HEK293 (cell line): ENCODE measurements at regions not wholly inside any gene's neighbourhood (a gene's known extent, or its start where the extent isn't known, plus 50 kb on each side); places are given as distances from the start of the nearest gene placed in this dataset.

Experiments
- CTCF ChIA-PET: fragments of 350-600 bp; formaldehyde crosslinking; extraction: SDS; loops from one replicate; lab custom pipeline; 2021; ENCODE audit warnings: antibody characterized with exemption; lab: Yijun Ruan, JAX
- POLR2A ChIA-PET: fragments of 300-600 bp; formaldehyde crosslinking; extraction: SDS; loops from one replicate; lab custom pipeline; 2020; ENCODE audit warnings: antibody characterized with exemption, inconsistent platforms; lab: Yijun Ruan, JAX
- H3K27ac ChIP-seq: fragments of 200-500 bp; sonication (Bioruptor generic); 2 replicates; pipeline ENCODE4 v1.5.1; 2014; ENCODE audit warnings: low read depth, low read length, control low read depth, inconsistent platforms; ENCODE audit errors: extremely low read depth
- H3K36me3 ChIP-seq, 2 experiments: fragments of 200-500 bp in 1 of 2; sonication (Bioruptor generic) in 1 of 2; 1 replicate in 1 of 2; 2 replicates in 1 of 2; pipeline ENCODE4 v1.5.1; 2014 to 2017; ENCODE audit warnings: inconsistent platforms in 2 of 2, low read length in 2 of 2; ENCODE audit not compliant: control insufficient read depth in 2 of 2, insufficient read depth in 1 of 2
- H3K4me1 ChIP-seq: fragments of 200-500 bp; sonication (Bioruptor generic); 2 replicates; pipeline ENCODE4 v1.5.1; 2014; ENCODE audit warnings: mild to moderate bottlenecking, low read length, inconsistent platforms; ENCODE audit not compliant: control insufficient read depth, insufficient read depth
- H3K4me3 ChIP-seq: 2 replicates; pipeline ENCODE4 v1.5.1; 2011; ENCODE audit warnings: low read depth, mild to moderate bottlenecking, control low read depth, low read length, moderate library complexity
- H3K9me3 ChIP-seq: fragments of 200-500 bp; sonication (Bioruptor generic); 2 replicates; pipeline ENCODE4 v1.5.1; 2014; ENCODE audit warnings: low read depth, low read length, inconsistent platforms; ENCODE audit not compliant: control insufficient read depth, insufficient read depth
- HOXC10 ChIP-seq: sonication (generic); formaldehyde crosslinking; IDR thresholded peaks from 2 replicates; pipeline ENCODE4 v1.8.1; 2023; ENCODE audit warnings: mild to moderate bottlenecking, missing genetic modification reagents
- IKZF3 ChIP-seq: fragments of 450-650 bp; IDR thresholded peaks from 2 replicates; pipeline ENCODE4 v1.5.0; 2018; ENCODE audit warnings: missing biosample characterization, mild to moderate bottlenecking, missing genetic modification characterization, moderate library complexity
- PBX3 ChIP-seq: sonication (generic); formaldehyde crosslinking; IDR thresholded peaks from 2 replicates; pipeline ENCODE4 v1.8.1; 2022; ENCODE audit warnings: mild to moderate bottlenecking, moderate library complexity, missing genetic modification reagents
- PRDM2 ChIP-seq: fragments of 450-650 bp; formaldehyde crosslinking; IDR thresholded peaks from 2 replicates; pipeline ENCODE4 v1.5.1; 2016; ENCODE audit warnings: missing biosample characterization, missing genetic modification characterization, borderline replicate concordance
- SCRT1 ChIP-seq: fragments of 450-650 bp; formaldehyde crosslinking; IDR thresholded peaks from 2 replicates; pipeline ENCODE4 v1.5.1; 2016; ENCODE audit warnings: missing biosample characterization, missing genetic modification characterization, borderline replicate concordance
- SP2 ChIP-seq: fragments of 450-650 bp; formaldehyde crosslinking; IDR thresholded peaks from 2 replicates; pipeline ENCODE4 v1.5.1; 2016; ENCODE audit warnings: missing biosample characterization, missing genetic modification characterization
- ZFP3 ChIP-seq: fragments of 450-650 bp; formaldehyde crosslinking; IDR thresholded peaks from 2 replicates; pipeline ENCODE4 v1.5.1; 2016; ENCODE audit warnings: low read depth, missing biosample characterization, missing genetic modification characterization
- ZNF16 ChIP-seq: fragments of 450-650 bp; formaldehyde crosslinking; IDR thresholded peaks from 2 replicates; pipeline ENCODE4 v1.5.1; 2016; ENCODE audit warnings: low read depth, missing biosample characterization, missing genetic modification characterization
- ZNF335 ChIP-seq: fragments of 450-650 bp; formaldehyde crosslinking; conservative IDR thresholded peaks from 2 replicates; pipeline ENCODE4 v1.5.1; 2016; ENCODE audit warnings: missing biosample characterization, missing genetic modification characterization
- ZNF341 ChIP-seq: fragments of 450-650 bp; formaldehyde crosslinking; IDR thresholded peaks from 2 replicates; pipeline ENCODE4; 2016; ENCODE audit warnings: low read depth, missing biosample characterization, missing genetic modification characterization
- ZNF449 ChIP-seq: fragments of 450-650 bp; formaldehyde crosslinking; IDR thresholded peaks from 2 replicates; pipeline ENCODE4 v1.5.1; 2017; ENCODE audit warnings: missing biosample characterization, mild to moderate bottlenecking, missing genetic modification characterization, moderate library complexity
- ZNF48 ChIP-seq: fragments of 450-650 bp; formaldehyde crosslinking; IDR thresholded peaks from 2 replicates; pipeline ENCODE4 v1.5.1; 2016; ENCODE audit warnings: missing biosample characterization, missing genetic modification characterization
- ZNF518A ChIP-seq: fragments of 450-650 bp; formaldehyde crosslinking; conservative IDR thresholded peaks from 2 replicates; pipeline ENCODE4 v1.5.1; 2016; ENCODE audit warnings: low read depth, missing biosample characterization, missing genetic modification characterization
- ZNF530 ChIP-seq: fragments of 450-650 bp; formaldehyde crosslinking; IDR thresholded peaks from 2 replicates; pipeline ENCODE4 v1.5.1; 2016; ENCODE audit warnings: low read depth, missing biosample characterization, missing genetic modification characterization
- ZNF585B ChIP-seq: fragments of 450-650 bp; formaldehyde crosslinking; IDR thresholded peaks from 2 replicates; pipeline ENCODE4 v1.5.1; 2016; ENCODE audit warnings: missing biosample characterization, missing genetic modification characterization
- ZNF664 ChIP-seq: fragments of 450-650 bp; formaldehyde crosslinking; IDR thresholded peaks from 2 replicates; pipeline ENCODE4 v1.5.1; 2016; ENCODE audit warnings: missing biosample characterization, missing genetic modification characterization
- ZNF670 ChIP-seq: fragments of 450-650 bp; formaldehyde crosslinking; IDR thresholded peaks from 2 replicates; pipeline ENCODE4 v1.5.1; 2016; ENCODE audit warnings: missing biosample characterization, missing genetic modification characterization, low read depth
- ZSCAN16 ChIP-seq: fragments of 450-650 bp; formaldehyde crosslinking; IDR thresholded peaks from 2 replicates; pipeline ENCODE4 v1.5.1; 2016; ENCODE audit warnings: missing biosample characterization, missing genetic modification characterization
- ZSCAN18 ChIP-seq: fragments of 450-650 bp; formaldehyde crosslinking; IDR thresholded peaks from 2 replicates; pipeline ENCODE4 v1.5.1; 2016; ENCODE audit warnings: missing biosample characterization, missing genetic modification characterization

- TF ChIP-seq ZNF518A (tag by site-specific recombination) (no peak), PRDM2 (tag by site-specific recombination) (no peak), PBX3 (no peak), SCRT1 (tag by site-specific recombination) (no peak), ZFP3 (tag by site-specific recombination) (no peak), ZNF48 (tag by site-specific recombination) (no peak), ZNF585B (no peak), ZSCAN16 (tag by site-specific recombination) (no peak)
Measured at GRCh38 chr5:28927559-28928326, 1889.4 kb upstream of the CDH9 start (continued).

GRCh38 chr5:28926422-28926821, 1888.0 kb upstream of the CDH9 start:
- Histone ChIP-seq H3K4me1 (no peaks in the 10 kb centered on the region), H3K36me3 (no peaks in the 10 kb centered on the region), H3K4me3 (no peak overlapping the region), H3K27ac (no peak overlapping the region), H3K9me3 (no peaks in the 10 kb centered on the region)
- ChIA-PET CTCF (no interaction called here), POLR2A (no interaction called here)
- no peak for TF ChIP-seq SP2 (tag by site-specific recombination)
- no peak for TF ChIP-seq ZNF664 (tag by site-specific recombination)
- no peak for TF ChIP-seq ZNF449 (tag by site-specific recombination)
- TF ChIP-seq ZNF670 (tag by site-specific recombination) = no peak
- TF ChIP-seq ZNF530 (tag by site-specific recombination) = no peak
- no peak for TF ChIP-seq ZNF335 (tag by site-specific recombination)
- no peak for TF ChIP-seq HOXC10 (CRISPR knock-in tag)
- no peak for TF ChIP-seq ZNF341 (tag by site-specific recombination)
- TF ChIP-seq ZNF16 (tag by site-specific recombination) = no peak
- TF ChIP-seq ZSCAN18 (tag by site-specific recombination) = no peak
- no peak for TF ChIP-seq IKZF3 (tag by site-specific recombination)
